Fibroblast of skin of right biceps (primary cell): ENCODE measurements at regions not wholly inside any gene's neighbourhood (a gene's known extent, or its start where the extent isn't known, plus 50 kb on each side); places are given as distances from the start of the nearest gene placed in this dataset.

Experiments used
- DNase-seq: peaks from one replicate; pipeline ENCODE4 v3.0.0-alpha.2; 2013

DNA sequence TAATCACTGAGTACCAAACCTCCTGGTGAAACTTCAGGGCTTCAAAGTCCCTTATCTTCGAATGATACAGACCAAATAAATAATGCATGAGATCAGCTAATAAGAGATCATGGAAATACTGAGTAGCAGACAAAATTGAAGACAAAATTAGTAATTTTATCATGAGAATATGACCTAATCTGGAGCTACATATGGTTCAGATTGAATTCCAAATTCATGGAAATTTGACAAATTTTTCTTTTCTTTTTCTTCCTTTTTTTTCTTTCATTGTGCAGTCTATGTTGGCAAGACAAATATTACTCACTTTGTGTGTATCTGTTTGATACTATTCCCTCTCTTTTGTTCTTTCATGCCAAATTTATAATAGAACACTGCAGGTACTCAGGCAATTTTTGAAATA, 218.1 kb upstream of the KCNJ16 start:
- no peak for DNase-seq

GRCh38 chr17:69857412-69857835, 217.6 kb upstream of the KCNJ16 start:
- peak; percentile 73 for DNase-seq

DNA sequence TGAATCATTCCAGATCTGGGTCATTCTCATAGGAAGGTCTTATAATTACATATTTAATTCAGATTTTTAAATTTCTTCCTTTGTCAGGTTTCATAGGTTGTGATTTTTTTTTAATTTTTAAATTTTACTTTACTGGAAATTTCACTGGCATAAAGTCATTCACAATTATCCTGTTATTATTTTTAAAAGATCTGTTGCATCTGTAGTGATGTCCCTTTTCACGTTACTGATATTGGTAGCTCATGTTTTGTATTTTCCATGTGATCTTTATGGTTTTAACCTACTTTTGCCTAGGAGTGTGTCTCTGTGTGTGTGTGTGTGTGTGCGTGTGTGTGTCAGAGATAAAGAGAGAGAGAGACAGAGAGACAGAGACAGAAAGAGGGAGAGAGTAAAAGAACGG, 216.6 kb upstream of the KCNJ16 start:
- DNase-seq = no peak

- DNase-seq = no peak
Measured at GRCh38 chr17:69860142-69860680, 214.8 kb upstream of the KCNJ16 start.

- DNase-seq = peak; percentile 42
Measured at GRCh38 chr17:69864462-69864861, 210.6 kb upstream of the KCNJ16 start.

DNA sequence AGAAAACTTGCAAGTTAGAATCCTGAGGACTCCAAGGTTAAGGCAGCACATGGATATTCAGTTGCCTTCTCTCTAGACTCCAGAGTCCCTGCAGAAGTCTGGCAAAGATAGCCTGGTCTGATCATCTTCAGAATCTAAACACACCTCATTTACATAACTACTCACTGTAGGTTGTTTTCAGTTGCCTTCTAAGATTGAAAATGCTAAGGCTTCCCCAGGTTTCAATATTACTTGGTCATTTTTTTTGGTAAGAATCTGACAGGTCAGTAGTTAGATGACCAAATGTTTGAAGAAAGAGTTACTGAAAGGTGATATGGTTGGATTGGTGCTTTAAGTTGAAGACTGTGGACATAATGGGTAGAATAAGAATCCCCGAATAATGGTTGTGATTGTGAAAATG, 205.4 kb upstream of the KCNJ16 start:
- DNase-seq = no peak

GRCh38 chr17:69870091-69870530, 204.9 kb upstream of the KCNJ16 start:
- peak; percentile 82 for DNase-seq

GRCh38 chr17:69870751-69871199, 204.2 kb upstream of the KCNJ16 start:
- peak; percentile 95 for DNase-seq

GRCh38 chr17:69871318-69871717, 203.7 kb upstream of the KCNJ16 start:
- no peak for DNase-seq

DNA sequence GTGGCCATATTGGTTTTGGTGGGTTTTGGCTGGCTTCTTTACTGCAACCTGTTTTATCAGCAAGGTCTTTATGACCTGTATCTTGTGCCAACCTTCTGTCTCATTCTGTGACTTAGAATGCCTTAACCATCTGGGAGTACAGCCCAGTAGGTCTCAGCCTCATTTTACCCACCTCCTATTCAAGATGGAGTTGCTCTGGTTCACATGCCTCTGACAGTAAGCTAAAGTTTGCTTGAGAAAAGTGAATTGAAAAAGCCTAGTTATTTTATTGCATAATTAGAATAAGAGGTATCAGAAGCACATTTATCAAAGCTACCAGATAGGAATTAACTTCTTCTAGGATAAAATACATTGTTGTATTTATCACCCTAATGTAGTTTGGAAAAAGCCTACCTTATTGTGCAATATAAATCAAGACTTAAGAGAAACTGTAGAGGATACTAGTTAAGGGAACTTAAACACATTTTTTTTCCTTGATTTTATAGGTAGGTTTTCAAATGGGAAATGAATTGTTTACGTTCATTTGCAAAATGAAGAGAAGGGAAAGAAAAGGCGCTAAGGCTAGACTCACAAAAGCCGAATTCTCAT, 202.3 kb upstream of the KCNJ16 start:
- no peak for DNase-seq

- peak; percentile 89 for DNase-seq
Measured at GRCh38 chr17:69874175-69874670, 200.8 kb upstream of the KCNJ16 start.

DNA sequence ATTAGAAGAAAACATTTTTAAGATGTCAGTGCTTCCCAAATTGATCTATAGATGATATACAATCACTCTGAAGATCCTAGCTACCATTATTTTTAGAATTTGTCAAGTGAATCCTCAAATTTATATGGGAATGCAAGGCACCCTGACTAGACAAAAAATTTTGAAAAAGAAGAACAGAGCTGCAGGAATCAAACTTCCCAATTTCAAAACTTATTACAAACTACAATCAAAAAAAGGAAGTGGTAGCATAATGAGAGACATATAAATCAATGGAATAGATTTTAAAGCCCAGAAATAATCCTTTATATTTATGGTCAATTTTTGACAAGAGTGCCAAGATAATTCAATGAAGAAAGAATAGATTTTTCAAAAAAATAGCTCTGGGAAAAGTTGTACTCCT, 198.3 kb upstream of the KCNJ16 start:
- no peak for DNase-seq

- peak; percentile 59 for DNase-seq
Measured at GRCh38 chr17:69878661-69879060, 196.4 kb upstream of the KCNJ16 start.

- DNase-seq = no peak
Measured at GRCh38 chr17:69879576-69879975, 195.4 kb upstream of the KCNJ16 start.

DNA sequence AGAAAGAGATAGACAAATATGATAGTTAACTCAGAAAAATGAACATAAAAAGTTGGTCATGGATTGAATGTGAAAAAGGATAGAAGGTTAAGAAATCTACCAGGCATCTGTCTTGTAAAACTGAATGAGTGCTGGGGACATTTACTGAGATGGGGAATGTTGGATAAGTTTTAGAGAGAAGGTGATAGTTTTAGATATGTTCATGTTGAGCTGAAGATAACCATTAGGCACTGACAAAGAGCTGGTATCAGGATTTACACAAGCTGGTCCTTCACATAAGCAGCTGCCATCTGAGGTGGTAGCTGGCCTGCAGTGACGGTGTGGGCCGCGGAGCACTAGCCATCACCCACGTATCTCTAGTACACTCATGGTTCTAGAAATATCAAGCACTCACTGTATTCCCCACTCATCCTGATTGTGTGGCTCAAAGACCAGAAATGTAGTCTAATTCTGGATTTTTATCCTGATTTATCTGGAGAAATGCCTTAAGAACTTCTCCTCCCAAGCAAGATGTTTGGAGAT, 194.4 kb upstream of the KCNJ16 start:
- DNase-seq = no peak

DNA sequence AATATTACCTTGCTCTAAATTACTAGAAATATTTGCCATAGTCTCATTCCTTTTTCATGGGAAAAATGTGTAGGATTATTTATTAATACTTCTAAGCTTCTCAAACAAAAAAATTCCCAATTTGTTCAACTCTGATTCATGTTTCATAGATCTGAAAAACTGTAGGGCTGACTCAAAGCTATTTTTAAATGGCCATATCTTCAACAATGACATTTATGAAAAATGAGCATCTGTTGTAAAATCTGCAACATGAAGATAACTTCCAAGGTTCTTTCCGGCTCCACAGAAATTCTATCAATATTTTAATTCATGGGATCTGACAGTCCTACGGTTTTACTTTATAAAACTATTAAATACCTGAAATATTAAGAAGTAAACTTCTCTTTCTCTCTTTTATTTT, 192.7 kb upstream of the KCNJ16 start:
- no peak for DNase-seq

- DNase-seq = no peak
Measured at GRCh38 chr17:69883120-69883519, 191.9 kb upstream of the KCNJ16 start.

DNA sequence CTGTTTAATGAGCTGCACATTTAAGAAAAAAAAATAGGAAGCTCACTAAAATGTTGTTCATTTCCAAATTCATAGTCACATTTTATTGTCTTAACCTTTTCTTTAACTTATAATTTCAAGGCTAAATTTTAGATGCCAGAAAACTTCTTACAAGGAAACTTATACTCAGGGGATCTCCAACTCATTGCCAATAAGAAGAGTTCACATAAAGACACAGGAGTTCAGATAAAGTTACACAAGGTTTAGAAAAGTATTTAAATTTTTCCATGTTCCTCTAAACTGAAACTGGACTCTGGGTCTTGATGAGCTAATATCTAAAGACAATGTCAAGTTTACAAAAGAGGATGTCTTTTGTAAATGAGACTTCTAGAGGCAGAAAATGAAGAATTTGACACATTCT, 190.7 kb upstream of the KCNJ16 start:
- no peak for DNase-seq

DNA sequence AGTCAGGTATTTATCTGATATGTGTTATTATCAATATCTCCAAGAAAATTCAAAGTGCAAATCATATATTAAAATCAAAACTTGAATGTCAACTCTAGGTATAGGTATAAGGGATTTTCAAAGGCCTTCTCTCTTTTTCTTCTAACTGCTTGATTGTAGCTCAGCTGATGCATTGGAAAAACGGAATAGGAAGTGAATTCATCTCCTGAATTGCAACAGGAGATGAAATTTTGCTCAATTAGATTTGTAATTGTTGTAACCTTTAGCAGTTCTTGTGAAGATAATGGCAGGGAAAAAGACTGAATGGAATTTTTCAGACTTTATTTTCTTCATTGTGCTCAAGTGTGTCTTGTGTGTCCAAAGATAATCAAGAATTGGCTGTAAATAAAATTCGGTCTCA, 190.2 kb upstream of the KCNJ16 start:
- DNase-seq = no peak

DNA sequence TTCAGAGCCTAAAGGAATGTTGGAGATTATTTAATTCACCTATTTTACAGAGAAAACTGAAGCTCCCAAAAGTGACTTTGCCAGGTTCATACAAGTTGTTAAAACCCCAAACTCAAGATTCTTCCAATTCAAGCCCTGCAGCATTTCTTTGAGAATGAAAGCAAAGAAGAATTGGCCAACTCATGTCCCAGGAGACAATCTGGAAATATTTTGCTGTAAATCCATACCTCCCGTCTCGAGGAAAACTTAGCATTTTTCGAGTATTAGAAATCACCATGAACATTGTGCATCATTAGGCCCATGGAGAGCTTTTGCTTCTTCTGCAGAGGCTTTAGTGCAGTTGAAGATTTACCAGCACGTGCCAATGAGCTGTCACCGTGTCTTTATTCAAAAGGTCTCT, 176.4 kb upstream of the KCNJ16 start:
- peak; percentile 78 for DNase-seq

DNA sequence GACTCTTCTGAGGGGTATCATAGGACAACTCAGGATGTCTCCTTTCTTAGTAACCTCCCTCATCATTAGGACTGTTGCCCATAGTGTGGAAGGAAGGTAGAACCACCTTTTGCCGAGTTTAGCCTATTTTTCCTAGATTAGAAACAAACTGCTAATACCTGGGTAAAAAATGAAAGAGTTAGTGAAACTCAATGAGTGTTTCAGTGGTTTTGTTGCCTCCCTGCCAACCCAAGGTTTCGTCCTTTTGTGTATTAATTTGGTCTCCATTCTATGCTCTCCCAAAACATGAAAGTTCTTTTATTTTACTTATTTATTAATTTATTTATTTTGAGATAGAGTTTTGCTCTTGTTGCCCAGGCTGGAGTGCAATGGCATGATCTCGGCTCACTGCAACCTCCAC, 174.9 kb upstream of the KCNJ16 start:
- no peak for DNase-seq

DNA sequence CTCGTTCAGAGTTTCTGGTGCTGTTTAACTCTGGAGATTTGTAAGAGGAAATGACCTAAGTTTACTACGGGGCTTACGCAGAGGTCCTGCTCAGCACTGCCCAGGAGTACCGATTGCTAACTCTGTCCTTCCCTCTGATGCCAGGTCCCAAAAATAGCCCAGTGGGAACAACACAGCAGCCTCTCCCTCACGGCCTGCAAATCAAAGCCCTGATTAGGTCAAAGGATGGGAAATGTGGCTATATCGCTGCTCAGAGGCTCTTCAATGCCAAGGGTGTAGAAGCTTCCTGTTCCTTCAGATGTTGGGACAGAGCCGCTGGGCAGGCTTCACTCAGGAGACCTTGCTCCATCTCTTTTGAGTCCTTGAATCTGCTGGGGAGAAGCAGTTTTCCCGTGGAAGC, 174.2 kb upstream of the KCNJ16 start:
- no peak for DNase-seq

- DNase-seq = no peak
Measured at GRCh38 chr17:69906306-69906705, 168.7 kb upstream of the KCNJ16 start.

- DNase-seq = no peak
Measured at GRCh38 chr17:69907132-69907847, 167.7 kb upstream of the KCNJ16 start.
